HepG2 (cell line): ENCODE measurements at regions not wholly inside any gene's neighbourhood (a gene's known extent, or its start where the extent isn't known, plus 50 kb on each side); places are given as distances from the start of the nearest gene placed in this dataset.

Source experiments
- ATF1 ChIP-seq: IDR thresholded peaks from 2 replicates; pipeline ENCODE4 v1.6.1; 2016; ENCODE audit warnings: mild to moderate bottlenecking, control low read depth
- DNMT3B ChIP-seq: conservative IDR thresholded peaks from 2 replicates; pipeline ENCODE4 v1.6.1; 2016; ENCODE audit warnings: missing biosample characterization, control low read depth
- ETV5 ChIP-seq: IDR thresholded peaks from 2 replicates; pipeline ENCODE4 v1.6.1; 2018; ENCODE audit warnings: missing biosample characterization, missing genetic modification reagents, inconsistent platforms, borderline replicate concordance
- FOXJ3 ChIP-seq: sonication (generic); formaldehyde crosslinking; IDR thresholded peaks from 2 replicates; pipeline ENCODE4 v1.4.0; 2020; ENCODE audit warnings: missing genetic modification reagents, mild to moderate bottlenecking, borderline replicate concordance
- FOXK1 ChIP-seq: sonication (generic); formaldehyde crosslinking; IDR thresholded peaks from 2 replicates; pipeline ENCODE4 v1.4.0; 2020; ENCODE audit warnings: low read depth, missing genetic modification reagents, borderline replicate concordance
- HDAC2 ChIP-seq: sonication (generic); formaldehyde crosslinking; IDR thresholded peaks from 2 replicates; pipeline ENCODE4 v1.4.0; 2020; ENCODE audit warnings: missing genetic modification reagents
- HOXA3 ChIP-seq: sonication (generic); formaldehyde crosslinking; IDR thresholded peaks from 2 replicates; pipeline ENCODE4 v1.5.0; 2020; ENCODE audit warnings: missing genetic modification reagents
- KLF11 ChIP-seq: IDR thresholded peaks from 2 replicates; pipeline ENCODE4 v1.6.1; 2016; ENCODE audit warnings: missing compliant biosample characterization
- PBX2 ChIP-seq: IDR thresholded peaks from 2 replicates; pipeline ENCODE4 v1.6.1; 2016; ENCODE audit warnings: control low read depth
- PPARG ChIP-seq: conservative IDR thresholded peaks from 2 replicates; pipeline ENCODE4 v1.6.1; 2016; ENCODE audit warnings: missing biosample characterization, missing genetic modification reagents
- RARA ChIP-seq: IDR thresholded peaks from 2 replicates; pipeline ENCODE4 v1.6.1; 2016; ENCODE audit warnings: missing genetic modification reagents, missing compliant biosample characterization
- SAP130 ChIP-seq: IDR thresholded peaks from 2 replicates; pipeline ENCODE4 v1.6.1; 2016; ENCODE audit warnings: low read depth
- SETDB1 ChIP-seq: sonication (generic); formaldehyde crosslinking; IDR thresholded peaks from 2 replicates; pipeline ENCODE4 v1.5.1; 2020; ENCODE audit warnings: missing genetic modification reagents, mild to moderate bottlenecking, borderline replicate concordance
- SMAD3 ChIP-seq: sonication (generic); formaldehyde crosslinking; IDR thresholded peaks from 2 replicates; pipeline ENCODE4 v1.4.0; 2020; ENCODE audit warnings: missing genetic modification reagents
- TERF1 ChIP-seq: sonication (generic); formaldehyde crosslinking; IDR thresholded peaks from 2 replicates; pipeline ENCODE4 v1.8.0; 2022; ENCODE audit warnings: mild to moderate bottlenecking, missing genetic modification reagents, moderate library complexity
- YEATS4 ChIP-seq: sonication (generic); formaldehyde crosslinking; IDR thresholded peaks from 2 replicates; pipeline ENCODE4 v1.4.0; 2020; ENCODE audit warnings: missing genetic modification reagents, borderline replicate concordance
- ZBTB37 ChIP-seq: sonication (generic); formaldehyde crosslinking; IDR thresholded peaks from 2 replicates; pipeline ENCODE4 v1.4.0; 2020; ENCODE audit warnings: mild to moderate bottlenecking, missing genetic modification reagents
- ZNF253 ChIP-seq: sonication (generic); formaldehyde crosslinking; IDR thresholded peaks from 2 replicates; pipeline ENCODE4 v1.8.0; 2022; ENCODE audit warnings: mild to moderate bottlenecking, missing genetic modification reagents, borderline replicate concordance
- ZNF569 ChIP-seq: sonication (generic); formaldehyde crosslinking; IDR thresholded peaks from 2 replicates; pipeline ENCODE4 v1.5.0; 2020; ENCODE audit warnings: mild to moderate bottlenecking, missing genetic modification reagents, moderate library complexity, borderline replicate concordance
- ZNF616 ChIP-seq: sonication (generic); formaldehyde crosslinking; IDR thresholded peaks from 2 replicates; pipeline ENCODE4 v1.5.0; 2020; ENCODE audit warnings: low read depth, mild to moderate bottlenecking, missing genetic modification reagents
- ZNF7 ChIP-seq: IDR thresholded peaks from 2 replicates; pipeline ENCODE4 v1.6.1; 2016; ENCODE audit warnings: missing biosample characterization, missing genetic modification reagents
- ZNF710 ChIP-seq: sonication (generic); formaldehyde crosslinking; IDR thresholded peaks from 2 replicates; pipeline ENCODE4 v1.5.0; 2020; ENCODE audit warnings: mild to moderate bottlenecking, missing genetic modification reagents, borderline replicate concordance
- ZNF749 ChIP-seq: sonication (generic); formaldehyde crosslinking; IDR thresholded peaks from 2 replicates; pipeline ENCODE4 v1.8.0; 2022; ENCODE audit warnings: mild to moderate bottlenecking, missing genetic modification reagents, moderate library complexity, borderline replicate concordance
- ZNF792 ChIP-seq: IDR thresholded peaks from 2 replicates; pipeline ENCODE4 v1.6.1; 2016
- ZNF891 ChIP-seq: sonication (generic); formaldehyde crosslinking; IDR thresholded peaks from 2 replicates; pipeline ENCODE4 v1.5.0; 2020; ENCODE audit warnings: mild to moderate bottlenecking, missing genetic modification reagents

- TF ChIP-seq PPARG (CRISPR knock-in tag) (0 out of 2 replicates have a peak, but pooled peaks have one; percentile 42), ATF1 (no peak), ETV5 (CRISPR knock-in tag) (no peak), SAP130 (CRISPR knock-in tag) (peak; percentile 34; the same call in 1 of the 2 replicates), ZNF7 (peak; percentile 45; the same call in 1 of the 2 replicates), KLF11 (CRISPR knock-in tag) (0 out of 2 replicates have a peak, but pooled peaks have one; percentile 53), ZNF749 (CRISPR knock-in tag) (no peak), ZBTB37 (CRISPR knock-in tag) (no peak), DNMT3B (CRISPR knock-in tag) (no peak), TERF1 (CRISPR knock-in tag) (no peak), ZNF569 (CRISPR knock-in tag) (no peak), RARA (CRISPR knock-in tag) (peak; percentile 56), ZNF792 (CRISPR knock-in tag) (0 out of 2 replicates have a peak, but pooled peaks have one; percentile 39), YEATS4 (CRISPR knock-in tag) (no peak), FOXJ3 (CRISPR knock-in tag) (no peak), SETDB1 (no peak), ZNF710 (CRISPR knock-in tag) (no peak), FOXK1 (CRISPR knock-in tag) (peak; percentile 27; the same call in 1 of the 2 replicates), ZNF891 (CRISPR knock-in tag) (no peak), ZNF616 (CRISPR knock-in tag) (0 out of 2 replicates have a peak, but pooled peaks have one; percentile 56), HDAC2 (CRISPR knock-in tag) (peak; percentile 55; the same call in 1 of the 2 replicates), SMAD3 (CRISPR knock-in tag) (0 out of 2 replicates have a peak, but pooled peaks have one; percentile 35), HOXA3 (CRISPR knock-in tag) (no peak), PBX2 (CRISPR knock-in tag) (no peak), ZNF253 (CRISPR knock-in tag) (no peak)
Measured at GRCh38 chr11:57885298-57886050, 123.9 kb downstream of the CTNND1 start (continued).
